Lower leg skin (tissue), 3 donors: ENCODE measurements at regions not wholly inside any gene's neighbourhood (a gene's known extent, or its start where the extent isn't known, plus 50 kb on each side); places are given as distances from the start of the nearest gene placed in this dataset.

Experiments
- POLR2A ChIP-seq, 2 donors: fragments of 450-650 bp; IDR thresholded peaks; one replicate each; pipeline ENCODE4 v1.6.1; 2016 to 2017; ENCODE audit warnings: antibody characterized with exemption in 2 of 2, mild to moderate bottlenecking in 1 of 2, moderate library complexity in 1 of 2
- TF ChIP-seq, protein P1 (sequence below), 3 donors: fragments of 450-650 bp; IDR thresholded peaks; one replicate each; pipeline ENCODE4 v1.5.1; 2016; ENCODE audit warnings: antibody characterized with exemption in 3 of 3, mild to moderate bottlenecking in 3 of 3, moderate library complexity in 2 of 3

GRCh38 chr13:88802886-88803285, 1131.7 kb downstream of the SLITRK5 start:
- no peak for TF ChIP-seq POLR2A (IDR thresholded peaks at IDR 0.05)
- TF ChIP-seq, protein P1, sequence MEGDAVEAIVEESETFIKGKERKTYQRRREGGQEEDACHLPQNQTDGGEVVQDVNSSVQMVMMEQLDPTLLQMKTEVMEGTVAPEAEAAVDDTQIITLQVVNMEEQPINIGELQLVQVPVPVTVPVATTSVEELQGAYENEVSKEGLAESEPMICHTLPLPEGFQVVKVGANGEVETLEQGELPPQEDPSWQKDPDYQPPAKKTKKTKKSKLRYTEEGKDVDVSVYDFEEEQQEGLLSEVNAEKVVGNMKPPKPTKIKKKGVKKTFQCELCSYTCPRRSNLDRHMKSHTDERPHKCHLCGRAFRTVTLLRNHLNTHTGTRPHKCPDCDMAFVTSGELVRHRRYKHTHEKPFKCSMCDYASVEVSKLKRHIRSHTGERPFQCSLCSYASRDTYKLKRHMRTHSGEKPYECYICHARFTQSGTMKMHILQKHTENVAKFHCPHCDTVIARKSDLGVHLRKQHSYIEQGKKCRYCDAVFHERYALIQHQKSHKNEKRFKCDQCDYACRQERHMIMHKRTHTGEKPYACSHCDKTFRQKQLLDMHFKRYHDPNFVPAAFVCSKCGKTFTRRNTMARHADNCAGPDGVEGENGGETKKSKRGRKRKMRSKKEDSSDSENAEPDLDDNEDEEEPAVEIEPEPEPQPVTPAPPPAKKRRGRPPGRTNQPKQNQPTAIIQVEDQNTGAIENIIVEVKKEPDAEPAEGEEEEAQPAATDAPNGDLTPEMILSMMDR (IDR thresholded peaks at IDR 0.05): no peak
